IMR-90 (cell line): ENCODE measurements at regions not wholly inside any gene's neighbourhood (a gene's known extent, or its start where the extent isn't known, plus 50 kb on each side); places are given as distances from the start of the nearest gene placed in this dataset.

ENCODE experiments used
- ATAC-seq: fragments of 200-7000 bp; cut with Tn5 transposase; 2 replicates; pipeline ENCODE4 v1.9.1; 2020; ENCODE audit warnings: low read depth, mild to moderate bottlenecking, moderate library complexity
- BruUV-seq: library from RNA; stranded (reverse); fragments of 400-500 nt; replicated peaks from 2 replicates; lab custom pipeline; 2021; lab: Mats Ljungman, UMichigan
- CTCF ChIA-PET: fragments of 300-600 bp; formaldehyde crosslinking; extraction: SDS; loops from one replicate; lab custom pipeline; 2021; ENCODE audit warnings: antibody characterized with exemption; lab: Yijun Ruan, JAX
- POLR2A ChIA-PET: fragments of 300-600 bp; sonication (Branson Sonifier 250); formaldehyde crosslinking; loops from one replicate; lab custom pipeline; 2022; ENCODE audit warnings: antibody characterized with exemption; ENCODE audit not compliant: unreplicated experiment; lab: Charles Lee
- DNase-seq: peaks from one replicate; pipeline ENCODE4 v3.0.0; 2013
- H2AFZ ChIP-seq: replicated peaks from 2 replicates; pipeline ENCODE3; 2013; ENCODE audit warnings: low read length, mild to moderate bottlenecking; ENCODE audit not compliant: poor library complexity
- H2AK5ac ChIP-seq: 2 replicates; pipeline ENCODE4 v1.6.1; 2013; ENCODE audit warnings: low read depth, low read length, inconsistent platforms
- H2AK9ac ChIP-seq: replicated peaks from 2 replicates; pipeline ENCODE3; 2013; ENCODE audit warnings: mild to moderate bottlenecking, low read depth, low read length, moderate library complexity; ENCODE audit not compliant: poor library complexity
- H2BK120ac ChIP-seq: 2 replicates; pipeline ENCODE4 v1.6.1; 2013; ENCODE audit warnings: low read depth, low read length, inconsistent platforms
- H2BK15ac ChIP-seq: 3 replicates; pipeline ENCODE4 v1.6.1; 2013; ENCODE audit warnings: low read depth, low read length, inconsistent platforms
- H2BK20ac ChIP-seq: 2 replicates; pipeline ENCODE4 v1.6.1; 2013; ENCODE audit warnings: low read depth, mild to moderate bottlenecking, inconsistent platforms, low read length, moderate library complexity
- H2BK5ac ChIP-seq: 2 replicates; pipeline ENCODE4 v1.6.1; 2013; ENCODE audit warnings: mild to moderate bottlenecking, low read depth, low read length, inconsistent platforms; ENCODE audit not compliant: poor library complexity, severe bottlenecking
- H3K14ac ChIP-seq: replicated peaks from 2 replicates; pipeline ENCODE4 v1.6.1; 2013; ENCODE audit warnings: low read depth, low read length, inconsistent platforms
- H3K18ac ChIP-seq: 2 replicates; pipeline ENCODE4 v1.6.1; 2013; ENCODE audit warnings: low read depth, low read length, control low read depth
- H3K23ac ChIP-seq: 2 replicates; pipeline ENCODE4 v1.6.1; 2013; ENCODE audit warnings: low read depth, low read length, inconsistent platforms
- H3K27ac ChIP-seq: 2 replicates; pipeline ENCODE4 v1.5.1; 2013; ENCODE audit warnings: mild to moderate bottlenecking, control low read depth, low read length; ENCODE audit not compliant: insufficient read depth
- H3K27me3 ChIP-seq: 2 replicates; pipeline ENCODE4 v1.6.1; 2013; ENCODE audit warnings: low read length; ENCODE audit not compliant: control insufficient read depth, insufficient read depth
- H3K36me3 ChIP-seq: 2 replicates; pipeline ENCODE4 v1.6.1; 2013; ENCODE audit warnings: low read length, mixed read lengths; ENCODE audit not compliant: control insufficient read depth, insufficient read depth
- H3K4ac ChIP-seq: 2 replicates; pipeline ENCODE4 v1.6.1; 2013; ENCODE audit warnings: low read depth, low read length, inconsistent platforms
- H3K4me1 ChIP-seq: 2 replicates; pipeline ENCODE4 v1.6.1; 2013; ENCODE audit warnings: low read length, mixed read lengths; ENCODE audit not compliant: control insufficient read depth, insufficient read depth
- H3K4me2 ChIP-seq: 2 replicates; pipeline ENCODE4 v1.6.1; 2013; ENCODE audit warnings: low read depth, mild to moderate bottlenecking, control low read depth, low read length, moderate library complexity
- H3K4me3 ChIP-seq: 2 replicates; pipeline ENCODE4 v1.5.1; 2013; ENCODE audit warnings: low read depth, mild to moderate bottlenecking, control low read depth, low read length, moderate library complexity; ENCODE audit not compliant: insufficient read depth
- H3K56ac ChIP-seq: 2 replicates; pipeline ENCODE4 v1.6.1; 2013; ENCODE audit warnings: low read length, inconsistent platforms; ENCODE audit not compliant: insufficient read depth; ENCODE audit errors: extremely low read depth
- H3K79me1 ChIP-seq, 2 experiments: 2 replicates each; pipeline ENCODE4 v1.6.1; 2013; ENCODE audit warnings: low read length in 2 of 2, inconsistent platforms in 1 of 2, low read depth in 1 of 2
- H3K9ac ChIP-seq: 2 replicates; pipeline ENCODE4 v1.6.1; 2013; ENCODE audit warnings: low read depth, low read length, control low read depth
- H3K9me1 ChIP-seq: 2 replicates; pipeline ENCODE4 v1.6.1; 2013; ENCODE audit warnings: low read length, inconsistent platforms; ENCODE audit not compliant: insufficient read depth
- H3K9me3 ChIP-seq: 2 replicates; pipeline ENCODE4 v1.6.1; 2013; ENCODE audit warnings: low read length; ENCODE audit not compliant: control insufficient read depth, insufficient read depth
- H4K20me1 ChIP-seq: 2 replicates; pipeline ENCODE4 v1.6.1; 2013; ENCODE audit warnings: low read length, inconsistent platforms; ENCODE audit not compliant: insufficient read depth
- H4K5ac ChIP-seq: 2 replicates; pipeline ENCODE4 v1.6.1; 2013; ENCODE audit warnings: mild to moderate bottlenecking, low read depth, low read length, control low read depth
- H4K8ac ChIP-seq, 2 experiments: 2 replicates each; pipeline ENCODE4 v1.6.1; 2013; ENCODE audit warnings: low read depth in 2 of 2, low read length in 2 of 2, control low read depth in 1 of 2, inconsistent platforms in 1 of 2
- H4K91ac ChIP-seq: 2 replicates; pipeline ENCODE4 v1.6.1; 2013; ENCODE audit warnings: low read depth, low read length, inconsistent platforms; ENCODE audit not compliant: insufficient read depth
- CHD1 ChIP-seq: IDR thresholded peaks from 2 replicates; pipeline ENCODE4 v1.6.1; 2012; ENCODE audit warnings: low read depth, low read length, improper control_type of control experiment
- FOS ChIP-seq: fragments of 150-350 bp; IDR thresholded peaks from 2 replicates; pipeline ENCODE4 v1.6.1; 2016; ENCODE audit warnings: low read depth, low read length
- MAFK ChIP-seq: IDR thresholded peaks from 2 replicates; pipeline ENCODE4 v1.6.1; 2012; ENCODE audit warnings: low read depth, low read length, improper control_type of control experiment
- MAZ ChIP-seq: IDR thresholded peaks from 2 replicates; pipeline ENCODE4 v1.6.1; 2012; ENCODE audit warnings: low read depth, mild to moderate bottlenecking, low read length, improper control_type of control experiment, moderate library complexity, borderline replicate concordance
- MXI1 ChIP-seq: IDR thresholded peaks from 2 replicates; pipeline ENCODE4 v1.6.1; 2012; ENCODE audit warnings: low read depth, mild to moderate bottlenecking, low read length, moderate library complexity, borderline replicate concordance
- NFE2L2 ChIP-seq: fragments of 150-350 bp; IDR thresholded peaks from 2 replicates; pipeline ENCODE4 v1.6.1; 2016; ENCODE audit warnings: low read depth, mild to moderate bottlenecking, low read length
- POLR2A ChIP-seq: IDR thresholded peaks from 2 replicates; pipeline ENCODE4 v1.6.1; 2012; ENCODE audit warnings: mild to moderate bottlenecking, low read depth, low read length
- RCOR1 ChIP-seq: IDR thresholded peaks from 2 replicates; pipeline ENCODE4 v1.6.1; 2012; ENCODE audit warnings: mild to moderate bottlenecking, low read length, improper control_type of control experiment; ENCODE audit not compliant: insufficient replicate concordance
- RFX5 ChIP-seq: IDR thresholded peaks from 2 replicates; pipeline ENCODE4 v1.8.0; 2012; ENCODE audit warnings: low read depth, mild to moderate bottlenecking, low read length, moderate library complexity
- SMC3 ChIP-seq: fragments of 150-350 bp; IDR thresholded peaks from 2 replicates; pipeline ENCODE4 v1.6.1; 2016; ENCODE audit warnings: low read depth, mild to moderate bottlenecking, antibody characterized with exemption, low read length, moderate library complexity
- WGBS, 2 experiments: methylation state at CpG; one replicate each; pipeline versions ENCODE4 v1.1.5 to v1.1.7; 2013; ENCODE audit warnings: missing lambda C conversion rate in 2 of 2; ENCODE audit not compliant: insufficient read length in 1 of 2; ENCODE audit errors: extremely low coverage in 2 of 2; 5-methylcytosine and 5-hydroxymethylcytosine counted together
- dilution Hi-C: fragments of 300-500 bp; cut with HindIII; formaldehyde crosslinking; loops from one replicate; pipeline ENCODE4 v1.14.3; 2018; ENCODE audit warnings: low sequenced_read_pairs; ENCODE audit not compliant: unreplicated experiment
- in situ Hi-C: fragments of 300-500 bp; cut with MboI; formaldehyde crosslinking; loops from 3 replicates; pipeline ENCODE4 v1.14.3; 2019; ENCODE audit warnings: low sequenced_read_pairs, inconsistent platforms, mixed read lengths
- intact Hi-C: fragments of 100-400 bp; cut with micrococcal nuclease; formaldehyde crosslinking; loops from 2 replicates; pipeline ENCODE4 v1.10.0; 2022
- TF ChIP-seq, protein P1 (sequence below): fragments of 150-350 bp; IDR thresholded peaks from 2 replicates; pipeline ENCODE4 v1.6.1; 2016; ENCODE audit warnings: low read depth, mild to moderate bottlenecking, low read length, moderate library complexity, borderline replicate concordance
- TF ChIP-seq, protein P2 (sequence below): fragments of 150-350 bp; IDR thresholded peaks from 2 replicates; pipeline ENCODE4 v1.6.1; 2017; ENCODE audit warnings: mild to moderate bottlenecking, antibody characterized with exemption, low read length, low read depth
- TF ChIP-seq, protein P3 (sequence below): conservative IDR thresholded peaks from 2 replicates; pipeline ENCODE4 v1.5.1; 2012; ENCODE audit warnings: mild to moderate bottlenecking, low read depth, low read length, improper control_type of control experiment

DNA sequence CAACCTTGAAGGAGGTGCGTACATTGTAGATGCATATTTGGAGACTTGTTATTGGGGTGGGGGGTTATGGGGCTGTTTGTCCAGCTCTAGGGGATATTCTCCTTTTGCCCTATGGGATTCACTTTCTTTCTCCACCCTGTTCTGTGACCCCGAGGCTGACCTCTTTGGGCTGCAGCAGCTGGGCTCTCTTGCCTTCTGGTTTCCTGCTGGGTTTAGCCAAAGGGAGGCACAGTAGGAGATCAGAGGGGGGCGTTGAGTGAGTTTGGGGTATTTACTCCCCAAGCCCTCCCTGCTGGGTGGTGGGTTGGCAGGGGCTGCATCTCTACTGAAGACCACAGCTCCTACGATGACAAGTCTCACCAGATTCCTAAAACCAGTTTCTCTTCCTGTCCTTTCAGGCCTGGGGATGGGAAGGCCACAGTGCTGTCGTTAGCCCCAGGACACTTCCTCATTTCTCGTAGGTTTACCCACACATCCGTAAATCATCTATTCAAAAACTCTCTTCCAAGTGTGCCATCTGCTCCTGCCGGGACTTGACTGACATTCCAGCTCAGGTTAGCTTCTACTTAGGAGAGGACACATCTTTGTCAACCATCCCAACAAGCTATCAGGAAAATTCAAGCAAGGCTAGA is 127.1 kb downstream of the TMEM30B start (continued):
- TF ChIP-seq SMC3: no peak

DNA sequence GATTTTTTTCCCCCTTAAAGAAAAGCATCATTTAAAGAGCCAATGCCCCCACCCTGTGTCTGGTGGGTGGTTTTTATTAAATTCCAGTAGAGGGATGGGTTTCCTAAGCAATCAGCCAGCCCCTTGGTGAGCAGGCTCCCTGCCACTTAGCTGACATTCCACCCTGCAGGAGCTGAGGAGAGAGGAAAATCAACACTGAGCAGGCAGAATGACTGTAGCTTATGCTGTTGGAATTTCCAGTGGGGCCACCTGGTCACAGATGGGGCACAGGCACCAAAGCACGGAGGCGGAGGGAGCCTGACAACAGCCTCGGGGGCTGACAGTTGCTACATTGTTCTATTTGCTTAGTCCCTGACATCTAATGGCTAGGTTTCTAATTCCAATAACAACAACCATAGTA is 127.7 kb downstream of the TMEM30B start:
- H3K4me2 ChIP-seq: no peak overlapping the region
- peaks cover 0 to 10% of the 10 kb centered on the region in 2 experiments; a peak in 1 of 4 replicates for H3K79me1 ChIP-seq
- H3K9me3 ChIP-seq: no peaks in the 10 kb centered on the region
- H3K23ac ChIP-seq: peak overlapping the region; percentile 39; the same call in 1 of the 2 replicates
- H2AK9ac ChIP-seq: peak overlapping the region; percentile 83
- peak overlapping the region; percentile 89; the same call in 2 of the 3 replicates for H2BK15ac ChIP-seq
- H3K27ac ChIP-seq: peak overlapping the region; percentile 90
- no peak overlapping the region for H3K56ac ChIP-seq
- H3K4me1 ChIP-seq: peaks cover 28% of the 10 kb centered on the region
- DNase-seq (peak; percentile 49), ATAC-seq (peak; percentile 68)
- peak overlapping the region; percentile 78 for H2BK20ac ChIP-seq
- H2AK5ac ChIP-seq: peak overlapping the region; percentile 99
- H3K27me3 ChIP-seq: no peaks in the 10 kb centered on the region
- intact Hi-C loops (no loop called here), dilution Hi-C loops (no loop called here), in situ Hi-C loops (no loop called here)
- H2BK120ac ChIP-seq: peak overlapping the region; percentile 97
- POLR2A ChIA-PET: interaction anchor here (1.2 kb wide), 1 partner anchor 171 kb away, joined by 3 read pairs; no protein-coding TSS in a partner anchor
- no TSS peak for BruUV-seq
- no peaks in the 10 kb centered on the region for H3K36me3 ChIP-seq
- H4K91ac ChIP-seq: peak overlapping the region; percentile 95
- H4K8ac ChIP-seq: peak overlapping the region; percentile 78; a peak in 3 of 4 replicates
- no CpG with 5 or more reads among the region's 3 CpGs for whole genome bisulfite sequencing, 2 experiments
- peak overlapping the region; percentile 97 for H4K5ac ChIP-seq
- no peak overlapping the region for H3K4me3 ChIP-seq
- H3K4ac ChIP-seq: peak overlapping the region; percentile 73
- H3K18ac ChIP-seq: peak overlapping the region; percentile 97
- H4K20me1 ChIP-seq: no peaks in the 10 kb centered on the region
- peak overlapping the region; percentile 77 for H2AFZ ChIP-seq
- peak overlapping the region; percentile 85 for H2BK5ac ChIP-seq
- peaks cover 28% of the 10 kb centered on the region for H3K9me1 ChIP-seq
- peak overlapping the region; percentile 59 for H3K14ac ChIP-seq
- CTCF ChIA-PET: interaction anchor here (0.9 kb wide), 1 partner anchor 18 kb away, joined by 3 read pairs; no protein-coding TSS in a partner anchor
- H3K9ac ChIP-seq: no peak overlapping the region
- no peak for TF ChIP-seq SMC3
- no peak for TF ChIP-seq CHD1
- TF ChIP-seq, protein P1, sequence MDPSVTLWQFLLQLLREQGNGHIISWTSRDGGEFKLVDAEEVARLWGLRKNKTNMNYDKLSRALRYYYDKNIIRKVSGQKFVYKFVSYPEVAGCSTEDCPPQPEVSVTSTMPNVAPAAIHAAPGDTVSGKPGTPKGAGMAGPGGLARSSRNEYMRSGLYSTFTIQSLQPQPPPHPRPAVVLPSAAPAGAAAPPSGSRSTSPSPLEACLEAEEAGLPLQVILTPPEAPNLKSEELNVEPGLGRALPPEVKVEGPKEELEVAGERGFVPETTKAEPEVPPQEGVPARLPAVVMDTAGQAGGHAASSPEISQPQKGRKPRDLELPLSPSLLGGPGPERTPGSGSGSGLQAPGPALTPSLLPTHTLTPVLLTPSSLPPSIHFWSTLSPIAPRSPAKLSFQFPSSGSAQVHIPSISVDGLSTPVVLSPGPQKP: no peak
- no peak for TF ChIP-seq RFX5
- TF ChIP-seq, protein P2, sequence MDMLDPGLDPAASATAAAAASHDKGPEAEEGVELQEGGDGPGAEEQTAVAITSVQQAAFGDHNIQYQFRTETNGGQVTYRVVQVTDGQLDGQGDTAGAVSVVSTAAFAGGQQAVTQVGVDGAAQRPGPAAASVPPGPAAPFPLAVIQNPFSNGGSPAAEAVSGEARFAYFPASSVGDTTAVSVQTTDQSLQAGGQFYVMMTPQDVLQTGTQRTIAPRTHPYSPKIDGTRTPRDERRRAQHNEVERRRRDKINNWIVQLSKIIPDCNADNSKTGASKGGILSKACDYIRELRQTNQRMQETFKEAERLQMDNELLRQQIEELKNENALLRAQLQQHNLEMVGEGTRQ: no peak
- TF ChIP-seq MAZ: no peak
- no peak for TF ChIP-seq RCOR1
- no peak for TF ChIP-seq NFE2L2
- TF ChIP-seq MAFK: no peak
- TF ChIP-seq MXI1: no peak
- TF ChIP-seq FOS: no peak
- no peak for TF ChIP-seq POLR2A
- TF ChIP-seq, protein P3, sequence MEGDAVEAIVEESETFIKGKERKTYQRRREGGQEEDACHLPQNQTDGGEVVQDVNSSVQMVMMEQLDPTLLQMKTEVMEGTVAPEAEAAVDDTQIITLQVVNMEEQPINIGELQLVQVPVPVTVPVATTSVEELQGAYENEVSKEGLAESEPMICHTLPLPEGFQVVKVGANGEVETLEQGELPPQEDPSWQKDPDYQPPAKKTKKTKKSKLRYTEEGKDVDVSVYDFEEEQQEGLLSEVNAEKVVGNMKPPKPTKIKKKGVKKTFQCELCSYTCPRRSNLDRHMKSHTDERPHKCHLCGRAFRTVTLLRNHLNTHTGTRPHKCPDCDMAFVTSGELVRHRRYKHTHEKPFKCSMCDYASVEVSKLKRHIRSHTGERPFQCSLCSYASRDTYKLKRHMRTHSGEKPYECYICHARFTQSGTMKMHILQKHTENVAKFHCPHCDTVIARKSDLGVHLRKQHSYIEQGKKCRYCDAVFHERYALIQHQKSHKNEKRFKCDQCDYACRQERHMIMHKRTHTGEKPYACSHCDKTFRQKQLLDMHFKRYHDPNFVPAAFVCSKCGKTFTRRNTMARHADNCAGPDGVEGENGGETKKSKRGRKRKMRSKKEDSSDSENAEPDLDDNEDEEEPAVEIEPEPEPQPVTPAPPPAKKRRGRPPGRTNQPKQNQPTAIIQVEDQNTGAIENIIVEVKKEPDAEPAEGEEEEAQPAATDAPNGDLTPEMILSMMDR: no peak
